ENCODE measurements at regions not wholly inside any gene's neighbourhood (a gene's known extent, or its start where the extent isn't known, plus 50 kb on each side); places are given as distances from the start of the nearest gene placed in this dataset.
A peak's percentile ranks its signal among the peaks of the same experiment; 100 is the strongest.

DNA sequence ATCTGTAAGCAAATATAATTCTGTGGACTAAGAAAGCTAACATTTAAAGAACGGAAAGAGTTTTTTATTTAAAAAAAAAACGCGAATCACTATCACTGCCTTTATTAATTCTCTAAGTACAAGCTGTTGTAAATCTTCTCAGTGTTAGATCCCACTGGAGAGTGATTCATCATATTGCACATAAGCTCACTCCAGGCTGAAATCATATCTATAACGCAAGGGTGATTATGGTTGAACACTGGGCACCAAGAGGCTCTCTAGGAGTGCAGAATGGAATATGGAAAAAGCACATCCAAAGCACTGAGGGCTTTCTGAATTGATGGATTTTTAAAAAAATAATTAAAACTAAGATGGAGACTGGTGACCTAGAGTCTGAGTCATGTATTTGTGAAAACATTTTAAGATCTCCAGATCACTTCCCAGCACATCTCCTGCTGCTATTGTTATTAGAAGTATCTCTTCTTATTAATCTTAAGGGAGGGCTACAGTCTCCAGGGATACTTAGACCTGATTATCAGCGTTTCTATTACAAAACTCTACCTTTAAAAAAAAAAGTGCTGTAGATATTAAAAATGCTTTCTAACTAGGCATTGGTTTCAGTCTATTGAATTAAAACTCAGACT lies 1106.8 kb downstream of the AACS start:
- peak; percentile 4 to 36 for DNase-seq (ENCODE audit: low read depth in 2 of 2)
- TF ChIP-seq, protein P1, sequence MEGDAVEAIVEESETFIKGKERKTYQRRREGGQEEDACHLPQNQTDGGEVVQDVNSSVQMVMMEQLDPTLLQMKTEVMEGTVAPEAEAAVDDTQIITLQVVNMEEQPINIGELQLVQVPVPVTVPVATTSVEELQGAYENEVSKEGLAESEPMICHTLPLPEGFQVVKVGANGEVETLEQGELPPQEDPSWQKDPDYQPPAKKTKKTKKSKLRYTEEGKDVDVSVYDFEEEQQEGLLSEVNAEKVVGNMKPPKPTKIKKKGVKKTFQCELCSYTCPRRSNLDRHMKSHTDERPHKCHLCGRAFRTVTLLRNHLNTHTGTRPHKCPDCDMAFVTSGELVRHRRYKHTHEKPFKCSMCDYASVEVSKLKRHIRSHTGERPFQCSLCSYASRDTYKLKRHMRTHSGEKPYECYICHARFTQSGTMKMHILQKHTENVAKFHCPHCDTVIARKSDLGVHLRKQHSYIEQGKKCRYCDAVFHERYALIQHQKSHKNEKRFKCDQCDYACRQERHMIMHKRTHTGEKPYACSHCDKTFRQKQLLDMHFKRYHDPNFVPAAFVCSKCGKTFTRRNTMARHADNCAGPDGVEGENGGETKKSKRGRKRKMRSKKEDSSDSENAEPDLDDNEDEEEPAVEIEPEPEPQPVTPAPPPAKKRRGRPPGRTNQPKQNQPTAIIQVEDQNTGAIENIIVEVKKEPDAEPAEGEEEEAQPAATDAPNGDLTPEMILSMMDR (IDR thresholded peaks at IDR 0.05; ENCODE audit: low read depth, low read length): no peak
- H3K4me3 ChIP-seq (replicated peaks in 1 of 2; ENCODE audit: low read depth in 2 of 2, low read length in 2 of 2): no peak overlapping the region

DNA sequence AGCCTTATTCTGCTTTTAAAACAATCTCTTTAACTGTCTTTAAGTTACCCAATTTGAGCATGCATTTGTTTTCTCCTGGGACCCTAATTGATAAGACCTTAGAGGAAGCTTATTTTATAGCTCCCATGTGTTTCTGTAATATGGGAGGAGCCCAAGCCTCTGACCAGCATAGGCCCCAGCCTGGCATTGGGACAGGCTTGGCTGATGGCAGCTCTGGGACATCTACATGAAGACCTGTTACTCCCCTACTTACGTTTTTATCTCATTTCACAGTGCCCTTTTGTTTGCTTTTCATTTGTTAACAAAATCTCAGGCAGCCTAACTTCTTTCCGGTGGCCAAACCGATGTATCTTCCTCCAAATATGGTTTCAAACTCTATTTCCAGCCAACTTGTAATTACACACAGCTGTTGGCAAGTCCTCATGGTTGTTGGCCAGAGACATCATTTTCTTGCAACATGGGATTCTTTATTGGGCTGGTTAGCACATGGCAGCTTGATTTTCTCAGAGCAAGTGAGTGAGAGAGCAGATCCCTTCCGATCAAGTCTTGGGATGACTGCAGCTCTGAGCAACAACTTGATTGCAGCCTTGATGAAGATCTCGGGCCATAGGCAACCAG lies 1117.5 kb downstream of the AACS start:
- peak; percentile 62 to 72 for DNase-seq (ENCODE audit: low read depth in 2 of 2)
- H3K4me3 ChIP-seq (replicated peaks in 1 of 2; ENCODE audit: low read depth in 2 of 2, low read length in 2 of 2): no peak overlapping the region
- TF ChIP-seq, protein P1 (IDR thresholded peaks at IDR 0.05; ENCODE audit: low read depth, low read length): no peak

DNA sequence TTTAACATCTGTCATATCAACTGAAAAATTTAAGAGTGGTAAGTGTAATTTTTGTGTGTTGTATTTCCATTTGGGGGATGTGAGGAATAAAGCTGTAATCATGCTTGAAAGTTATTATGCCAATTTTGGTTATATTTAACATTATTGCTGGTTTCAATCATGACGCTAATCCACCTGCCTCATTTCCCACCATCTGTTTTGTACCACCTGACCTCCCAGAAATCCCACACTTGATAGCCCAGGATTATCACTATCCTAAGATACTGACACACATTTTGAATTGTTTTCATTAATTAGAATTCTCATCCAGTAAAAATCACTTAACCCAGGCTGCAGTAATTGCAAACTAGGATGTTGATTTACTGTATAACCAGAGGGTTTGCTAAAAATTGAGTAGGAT lies 1119.8 kb downstream of the AACS start:
- no peak for DNase-seq (ENCODE audit: low read depth in 2 of 2)
- no peak overlapping the region for H3K4me3 ChIP-seq (replicated peaks in 1 of 2; ENCODE audit: low read depth in 2 of 2, low read length in 2 of 2)
- TF ChIP-seq, protein P1 (IDR thresholded peaks at IDR 0.05; ENCODE audit: low read depth, low read length): no peak

DNA sequence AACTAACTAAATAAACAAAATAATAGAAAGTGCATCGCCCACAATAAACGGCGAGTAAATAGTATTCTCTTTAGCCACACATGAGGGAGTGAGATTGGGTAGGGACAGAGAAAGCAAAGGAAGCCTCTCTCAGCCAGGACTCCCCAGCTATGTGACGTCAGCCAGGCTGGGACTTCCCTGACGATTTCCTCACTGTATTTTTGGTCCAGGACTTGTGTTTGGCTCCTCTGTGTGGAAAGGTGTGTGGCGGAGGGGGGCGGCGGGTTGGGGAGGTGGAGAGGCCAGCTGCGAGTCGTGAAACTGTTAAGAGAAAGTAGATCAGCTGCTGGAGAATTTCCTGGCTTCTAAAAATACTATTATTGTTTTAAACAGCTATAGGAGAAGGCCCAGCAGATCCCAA lies 1124.6 kb downstream of the AACS start:
- no peak overlapping the region for H3K4me3 ChIP-seq (replicated peaks in 1 of 2; ENCODE audit: low read depth in 2 of 2, low read length in 2 of 2)
- peak in 1 of 2 donors; percentile 11 for DNase-seq (ENCODE audit: low read depth in 2 of 2)
- TF ChIP-seq, protein P1 (IDR thresholded peaks at IDR 0.05; ENCODE audit: low read depth, low read length): no peak

DNA sequence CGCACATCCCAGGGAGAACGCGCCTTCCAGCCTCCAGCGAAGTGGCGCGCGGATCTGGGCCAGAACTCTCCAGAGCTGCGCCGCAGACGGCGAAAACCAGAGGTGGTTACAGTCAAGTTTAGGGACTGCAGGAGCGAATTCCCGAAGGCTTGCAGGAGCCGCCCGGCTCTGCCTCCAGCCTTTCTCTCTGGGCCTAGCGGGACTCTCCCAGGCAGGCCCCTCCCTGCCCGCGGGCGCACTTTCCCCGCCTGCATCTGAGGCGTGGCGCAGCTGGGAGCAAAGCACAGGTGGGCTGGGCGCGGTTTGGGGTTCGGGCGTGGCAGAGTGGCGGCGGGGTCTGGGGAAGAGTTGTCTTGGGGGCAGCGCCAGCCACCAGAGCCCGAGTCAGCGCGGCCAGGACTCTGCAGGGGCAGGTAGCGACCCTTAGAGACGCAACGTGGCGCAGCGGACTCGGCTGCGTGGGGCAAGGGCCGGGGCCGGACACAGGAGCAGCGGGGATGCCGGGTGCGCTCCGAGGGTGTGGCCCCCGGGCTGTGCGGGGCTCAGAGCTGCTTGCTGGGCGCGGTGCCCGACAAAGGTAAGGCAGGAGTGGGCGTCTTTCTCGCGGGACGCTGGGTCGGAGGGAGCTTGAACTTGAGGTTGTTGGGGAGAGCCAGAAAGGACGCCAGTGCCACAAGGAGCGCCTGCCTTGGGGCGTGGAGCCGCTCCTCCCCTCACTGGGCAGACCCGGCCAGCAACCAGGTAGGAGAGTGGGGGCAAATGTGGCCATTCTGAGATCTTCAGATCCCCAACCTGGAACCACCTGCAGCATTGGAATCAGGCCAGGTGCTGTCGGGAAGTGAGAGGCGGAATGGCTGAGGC lies 1126.0 kb downstream of the AACS start:
- TF ChIP-seq, protein P1 (IDR thresholded peaks at IDR 0.05; ENCODE audit: low read depth, low read length): no peak
- peak overlapping the region; percentile 28 to 52 for H3K4me3 ChIP-seq (replicated peaks in 1 of 2; ENCODE audit: low read depth in 2 of 2, low read length in 2 of 2)
- peak in 1 of 2 donors; percentile 26 for DNase-seq (ENCODE audit: low read depth in 2 of 2)

DNA sequence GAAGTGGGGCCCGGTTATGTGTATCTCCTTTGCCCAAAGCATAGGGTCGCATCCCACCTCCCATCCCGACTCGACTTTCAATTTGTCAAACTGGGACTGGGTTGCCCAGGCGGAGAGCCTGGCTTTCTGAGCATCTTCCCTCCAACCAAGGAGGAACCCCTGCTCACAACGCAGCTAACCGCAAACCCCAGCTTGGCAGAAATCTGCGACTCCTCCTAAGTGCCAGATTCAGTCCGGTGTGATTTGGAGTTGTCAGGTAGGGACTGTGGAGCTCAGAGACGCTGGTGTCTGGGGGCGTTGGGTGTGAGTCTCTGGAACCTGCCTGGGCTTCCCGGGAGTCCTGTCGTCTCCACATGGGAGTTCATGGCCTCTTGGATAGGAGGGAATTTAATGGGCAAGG lies 1126.7 kb downstream of the AACS start:
- no peak for DNase-seq (ENCODE audit: low read depth in 2 of 2)
- H3K4me3 ChIP-seq (replicated peaks in 1 of 2; ENCODE audit: low read depth in 2 of 2, low read length in 2 of 2): no peak overlapping the region
- TF ChIP-seq, protein P1 (IDR thresholded peaks at IDR 0.05; ENCODE audit: low read depth, low read length): no peak

Measured in cardiac fibroblast (primary cell).